GM13976 (cell line): ENCODE measurements at regions not wholly inside any gene's neighbourhood (a gene's known extent, or its start where the extent isn't known, plus 50 kb on each side); places are given as distances from the start of the nearest gene placed in this dataset.

Experiments used
- DNase-seq: peaks from one replicate; pipeline ENCODE4 v3.0.0; 2012; ENCODE audit warnings: low spot score
- CTCF ChIP-seq: IDR thresholded peaks from 2 replicates; pipeline ENCODE4 v1.5.1; 2012; ENCODE audit warnings: borderline replicate concordance, mild to moderate bottlenecking; ENCODE audit not compliant: insufficient read depth; ENCODE audit errors: extremely low read depth, missing control alignments, control extremely low read depth
- in situ Hi-C: fragments of 300-500 bp; cut with MboI; formaldehyde crosslinking; loops from one replicate; pipeline ENCODE4 v1.12.0; 2022; ENCODE audit warnings: low sequenced_read_pairs, mixed read lengths, inconsistent platforms; ENCODE audit not compliant: unreplicated experiment

- in situ Hi-C loops, result no loop called here
- DNase-seq, result no peak
- no peak for TF ChIP-seq CTCF
Measured at GRCh38 chr5:93192683-93193082, 388.3 kb downstream of the NR2F1-AS1 start.

GRCh38 chr5:93192087-93192486 lies 388.9 kb downstream of the NR2F1-AS1 start:
- no peak for DNase-seq
- in situ Hi-C loops, result no loop called here
- no peak for TF ChIP-seq CTCF

- no peak for DNase-seq
- no peak for TF ChIP-seq CTCF
- in situ Hi-C loops, result no loop called here
Measured at GRCh38 chr5:93191035-93191817, 389.8 kb downstream of the NR2F1-AS1 start.

GRCh38 chr5:93189707-93190120 lies 391.3 kb downstream of the NR2F1-AS1 start:
- TF ChIP-seq CTCF, result no peak
- DNase-seq, result no peak
- in situ Hi-C loops, result no loop called here

GRCh38 chr5:93188876-93189485 lies 392.0 kb downstream of the NR2F1-AS1 start:
- no peak for DNase-seq
- in situ Hi-C loops, result no loop called here
- no peak for TF ChIP-seq CTCF

GRCh38 chr5:93186076-93186682 lies 394.8 kb downstream of the NR2F1-AS1 start:
- TF ChIP-seq CTCF, result no peak
- in situ Hi-C loops, result no loop called here
- DNase-seq, result no peak
